HCT116 (cell line): ENCODE measurements at regions not wholly inside any gene's neighbourhood (a gene's known extent, or its start where the extent isn't known, plus 50 kb on each side); places are given as distances from the start of the nearest gene placed in this dataset.

Experiments
- ATAC-seq: fragments of 200-7000 bp; cut with Tn5 transposase; 2 replicates; pipeline ENCODE4 v1.9.1; 2020; ENCODE audit warnings: mild to moderate bottlenecking, moderate library complexity
- BruUV-seq: library from RNA; stranded (reverse); fragments of 400-500 nt; replicated peaks from 2 replicates; lab custom pipeline; 2021; lab: Mats Ljungman, UMichigan
- CTCF ChIA-PET: fragments of 300-600 bp; sonication (Branson Sonifier 250); formaldehyde crosslinking; loops from one replicate; lab custom pipeline; 2021; ENCODE audit warnings: antibody characterized with exemption; lab: Charles Lee
- POLR2A ChIA-PET: fragments of 300-600, 350-600 bp; sonication (Branson Sonifier 250); formaldehyde crosslinking; loops from one replicate; lab custom pipeline; 2021; ENCODE audit warnings: antibody characterized with exemption; lab: Charles Lee
- RAD21 ChIA-PET, 2 experiments: fragments of 300-600 bp; sonication (Branson Sonifier 250); formaldehyde crosslinking; loops; one replicate each; lab custom pipeline; 2023; ENCODE audit warnings: low total read pairs in 2 of 2; ENCODE audit not compliant: uncharacterized antibody in 2 of 2, unreplicated experiment in 2 of 2, low non-redundant PET in 1 of 2; lab: Charles Lee
- DNase-seq: peaks from one replicate; pipeline ENCODE4 v3.0.0-alpha.2; 2010; ENCODE audit warnings: low read depth, low spot score
- H2AFZ ChIP-seq: fragments of 200-600 bp; shearing (Covaris generic), sonication (generic); 2 replicates; pipeline ENCODE4 v1.6.1; 2017; ENCODE audit warnings: low read depth, mixed run types, mixed read lengths, antibody characterized with exemption, low read length; ENCODE audit not compliant: poor library complexity, severe bottlenecking
- H3K27ac ChIP-seq: 2 replicates; pipeline ENCODE4 v1.5.1; 2012; ENCODE audit warnings: low read depth, low read length
- H3K27me3 ChIP-seq: fragments of 200-600 bp; sonication (generic); 2 replicates; pipeline ENCODE4 v1.6.1; 2016; ENCODE audit warnings: mixed run types, low read length, mixed read lengths; ENCODE audit not compliant: insufficient read depth
- H3K36me3 ChIP-seq, 2 experiments: fragments of 200-500 bp in 1 of 2; fragments of 200-600 bp in 1 of 2; sonication (Bioruptor generic) in 1 of 2; sonication (generic) in 1 of 2; 2 replicates each; pipeline versions ENCODE4 v1.5.1 to v1.6.1; 2014 to 2016; ENCODE audit warnings: low read length in 2 of 2, inconsistent platforms in 1 of 2, mixed read lengths in 1 of 2, mixed run types in 1 of 2; ENCODE audit not compliant: insufficient read depth in 2 of 2, control insufficient read depth in 1 of 2
- H3K4me1 ChIP-seq, 2 experiments: fragments of 200-600 bp in 1 of 2; sonication (generic) in 1 of 2; 2 replicates each; pipeline versions ENCODE4 v1.5.1 to v1.6.1; 2012 to 2017; ENCODE audit warnings: low read length in 2 of 2, inconsistent platforms in 1 of 2, mild to moderate bottlenecking in 1 of 2, mixed read lengths in 1 of 2, mixed run types in 1 of 2, moderate library complexity in 1 of 2; ENCODE audit not compliant: insufficient read depth in 2 of 2, control insufficient read depth in 1 of 2
- H3K4me2 ChIP-seq: fragments of 200-600 bp; sonication (generic); 2 replicates; pipeline ENCODE4 v1.6.1; 2017; ENCODE audit warnings: mixed run types, low read length, mixed read lengths
- H3K4me3 ChIP-seq, 2 experiments: fragments of 200-600 bp in 1 of 2; sonication (generic) in 1 of 2; replicated peaks in 1 of 2; 2 replicates each; pipeline ENCODE4 v1.5.1; 2011 to 2016; ENCODE audit warnings: low read length in 2 of 2, control low read depth in 1 of 2, low read depth in 1 of 2, mild to moderate bottlenecking in 1 of 2, mixed read lengths in 1 of 2, mixed run types in 1 of 2
- H3K79me2 ChIP-seq: fragments of 200-600 bp; sonication (generic); 2 replicates; pipeline ENCODE4 v1.6.1; 2017; ENCODE audit warnings: mild to moderate bottlenecking, mixed run types, low read length, moderate library complexity, mixed read lengths; ENCODE audit not compliant: insufficient read depth
- H3K9ac ChIP-seq: fragments of 200-600 bp; sonication (generic); 2 replicates; pipeline ENCODE4 v1.6.1; 2016; ENCODE audit warnings: low read length, mixed read lengths
- H3K9me2 ChIP-seq: fragments of 200-600 bp; sonication (generic), shearing (Covaris generic); 2 replicates; pipeline ENCODE4 v1.6.1; 2017; ENCODE audit warnings: mixed run types, mild to moderate bottlenecking, moderate library complexity; ENCODE audit not compliant: insufficient read depth
- H3K9me3 ChIP-seq, 2 experiments: fragments of 200-500 bp in 1 of 2; fragments of 200-600 bp in 1 of 2; sonication (Bioruptor generic) in 1 of 2; sonication (generic) in 1 of 2; 2 replicates each; pipeline ENCODE4 v1.6.1; 2014 to 2017; ENCODE audit warnings: low read length in 2 of 2, mixed read lengths in 2 of 2, inconsistent platforms in 1 of 2, low read depth in 1 of 2, mild to moderate bottlenecking in 1 of 2, mixed run types in 1 of 2, moderate library complexity in 1 of 2; ENCODE audit not compliant: control insufficient read depth in 1 of 2, insufficient read depth in 1 of 2
- H4K20me1 ChIP-seq: fragments of 200-600 bp; sonication (generic), shearing (Covaris generic); 2 replicates; pipeline ENCODE4 v1.6.1; 2017; ENCODE audit warnings: mixed run types, mild to moderate bottlenecking, moderate library complexity; ENCODE audit not compliant: insufficient read depth
- CBX3 ChIP-seq: IDR thresholded peaks from 2 replicates; pipeline ENCODE4 v1.6.1; 2012; ENCODE audit warnings: low read depth
- CEBPB ChIP-seq: IDR thresholded peaks from 2 replicates; pipeline ENCODE4 v1.6.1; 2012; ENCODE audit warnings: low read depth
- EGR1 ChIP-seq: IDR thresholded peaks from 2 replicates; pipeline ENCODE4 v1.6.1; 2012; ENCODE audit warnings: low read depth
- FOSL1 ChIP-seq: IDR thresholded peaks from 2 replicates; pipeline ENCODE4 v1.6.1; 2012; ENCODE audit warnings: low read depth
- JUND ChIP-seq: IDR thresholded peaks from 2 replicates; pipeline ENCODE4 v1.6.1; 2012
- SP1 ChIP-seq: IDR thresholded peaks from 2 replicates; pipeline ENCODE4 v1.6.1; 2012; ENCODE audit warnings: low read depth
- SRF ChIP-seq: IDR thresholded peaks from 2 replicates; pipeline ENCODE4 v1.6.1; 2012; ENCODE audit warnings: low read depth
- TCF7L2 ChIP-seq: IDR thresholded peaks from 2 replicates; pipeline ENCODE4 v1.7.0; 2011; ENCODE audit warnings: borderline replicate concordance, inconsistent platforms; ENCODE audit not compliant: insufficient read depth, insufficient read length; ENCODE audit errors: extremely low read depth
- ZFX ChIP-seq: fragments of 450-650 bp; IDR thresholded peaks from 2 replicates; pipeline ENCODE4 v1.6.1; 2017
- intact Hi-C: fragments of 100-400 bp; cut with micrococcal nuclease; formaldehyde crosslinking; loops from 2 replicates; pipeline ENCODE4 v1.10.0; 2022
- TF ChIP-seq, protein P1 (sequence below): IDR thresholded peaks from 2 replicates; pipeline ENCODE4 v1.6.1; 2012
- TF ChIP-seq, protein P2 (sequence below): IDR thresholded peaks from 2 replicates; pipeline ENCODE4 v1.6.1; 2011; ENCODE audit warnings: mild to moderate bottlenecking, low read length, moderate library complexity; ENCODE audit not compliant: insufficient replicate concordance; ENCODE audit errors: extremely low read depth

GRCh38 chrX:87110142-87110541 lies 407.5 kb upstream of the KLHL4 start:
- no peak overlapping the region for H3K9ac ChIP-seq
- H3K9me3 ChIP-seq, result no peaks in the 10 kb centered on the region
- ATAC-seq (no peak), DNase-seq (no peak)
- ChIA-PET RAD21 (no interaction called here), CTCF (no interaction called here), POLR2A (no interaction called here)
- no peak overlapping the region for H2AFZ ChIP-seq
- no peaks in the 10 kb centered on the region for H3K4me1 ChIP-seq
- H3K27me3 ChIP-seq, result no peaks in the 10 kb centered on the region
- H3K9me2 ChIP-seq, result no peaks in the 10 kb centered on the region
- H3K4me3 ChIP-seq, result no peak overlapping the region
- intact Hi-C loops, result no loop called here
- no peak overlapping the region for H3K4me2 ChIP-seq
- no peaks in the 10 kb centered on the region for H3K79me2 ChIP-seq
- H3K27ac ChIP-seq, result no peak overlapping the region
- no TSS peak for BruUV-seq
- H3K36me3 ChIP-seq, result no peaks in the 10 kb centered on the region
- H4K20me1 ChIP-seq, result no peaks in the 10 kb centered on the region
- TF ChIP-seq TCF7L2 (no peak), CBX3 (no peak)
- TF ChIP-seq, protein P1, sequence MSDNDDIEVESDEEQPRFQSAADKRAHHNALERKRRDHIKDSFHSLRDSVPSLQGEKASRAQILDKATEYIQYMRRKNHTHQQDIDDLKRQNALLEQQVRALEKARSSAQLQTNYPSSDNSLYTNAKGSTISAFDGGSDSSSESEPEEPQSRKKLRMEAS, result no peak

GRCh38 chrX:87140800-87141483 lies 376.7 kb upstream of the KLHL4 start:
- no peaks in the 10 kb centered on the region for H3K4me1 ChIP-seq
- no TSS peak for BruUV-seq
- H3K9ac ChIP-seq, result no peak overlapping the region
- no peak overlapping the region for H3K27ac ChIP-seq
- intact Hi-C loops, result no loop called here
- TF ChIP-seq, protein P2, sequence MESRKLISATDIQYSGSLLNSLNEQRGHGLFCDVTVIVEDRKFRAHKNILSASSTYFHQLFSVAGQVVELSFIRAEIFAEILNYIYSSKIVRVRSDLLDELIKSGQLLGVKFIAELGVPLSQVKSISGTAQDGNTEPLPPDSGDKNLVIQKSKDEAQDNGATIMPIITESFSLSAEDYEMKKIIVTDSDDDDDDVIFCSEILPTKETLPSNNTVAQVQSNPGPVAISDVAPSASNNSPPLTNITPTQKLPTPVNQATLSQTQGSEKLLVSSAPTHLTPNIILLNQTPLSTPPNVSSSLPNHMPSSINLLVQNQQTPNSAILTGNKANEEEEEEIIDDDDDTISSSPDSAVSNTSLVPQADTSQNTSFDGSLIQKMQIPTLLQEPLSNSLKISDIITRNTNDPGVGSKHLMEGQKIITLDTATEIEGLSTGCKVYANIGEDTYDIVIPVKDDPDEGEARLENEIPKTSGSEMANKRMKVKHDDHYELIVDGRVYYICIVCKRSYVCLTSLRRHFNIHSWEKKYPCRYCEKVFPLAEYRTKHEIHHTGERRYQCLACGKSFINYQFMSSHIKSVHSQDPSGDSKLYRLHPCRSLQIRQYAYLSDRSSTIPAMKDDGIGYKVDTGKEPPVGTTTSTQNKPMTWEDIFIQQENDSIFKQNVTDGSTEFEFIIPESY, result no peak
- no peak for TF ChIP-seq FOSL1
- TF ChIP-seq CEBPB, result no peak
- no peak for TF ChIP-seq SP1
- TF ChIP-seq EGR1, result no peak
- TF ChIP-seq JUND, result no peak
- no peak for TF ChIP-seq SRF
- TF ChIP-seq ZFX, result no peak
- no peaks in the 10 kb centered on the region for H3K36me3 ChIP-seq
- DNase-seq (no peak), ATAC-seq (no peak)
- H3K79me2 ChIP-seq, result no peaks in the 10 kb centered on the region
- no peak overlapping the region for H2AFZ ChIP-seq
- no peaks in the 10 kb centered on the region for H4K20me1 ChIP-seq
- no peaks in the 10 kb centered on the region for H3K27me3 ChIP-seq
- no peak overlapping the region for H3K4me3 ChIP-seq
- H3K4me2 ChIP-seq, result no peak overlapping the region
- H3K9me2 ChIP-seq, result no peaks in the 10 kb centered on the region
- ChIA-PET CTCF (no interaction called here), POLR2A (no interaction called here), RAD21 (no interaction called here)
- H3K9me3 ChIP-seq, result no peaks in the 10 kb centered on the region
